Liver (tissue), 9 donors: ENCODE measurements at regions not wholly inside any gene's neighbourhood (a gene's known extent, or its start where the extent isn't known, plus 50 kb on each side); places are given as distances from the start of the nearest gene placed in this dataset. TPM values are rescaled to one million over a fixed set of nuclear protein-coding genes. Genes with fewer than 3 reads are reported as not detected.

Experiments used
- DNase-seq: peaks from one replicate; pipeline ENCODE4 v3.0.0-alpha.2; 2017; ENCODE audit warnings: low spot score
- H3K27ac ChIP-seq, 2 donors: one replicate each; pipeline ENCODE4 v1.7.0; 2013; ENCODE audit warnings: inconsistent platforms in 2 of 2, low read length in 2 of 2, control low read depth in 1 of 2, low read depth in 1 of 2, mild to moderate bottlenecking in 1 of 2
- H3K27me3 ChIP-seq, 4 donors: one replicate each; pipeline versions ENCODE4 v1.6.1 to v1.7.0; 2013; ENCODE audit warnings: low read length in 3 of 4, inconsistent platforms in 1 of 4, mild to moderate bottlenecking in 1 of 4, moderate library complexity in 1 of 4; ENCODE audit not compliant: control insufficient read depth in 4 of 4, insufficient read depth in 4 of 4
- H3K36me3 ChIP-seq, 4 donors: one replicate each; pipeline versions ENCODE4 v1.6.1 to v1.7.0; 2013; ENCODE audit warnings: low read length in 3 of 4, mild to moderate bottlenecking in 3 of 4, low read depth in 1 of 4, moderate library complexity in 1 of 4; ENCODE audit not compliant: control insufficient read depth in 4 of 4, insufficient read depth in 3 of 4
- H3K4me1 ChIP-seq, 4 donors: one replicate each; pipeline versions ENCODE4 v1.6.1 to v1.7.0; 2013; ENCODE audit warnings: low read length in 3 of 4, mild to moderate bottlenecking in 3 of 4, moderate library complexity in 1 of 4; ENCODE audit not compliant: control insufficient read depth in 4 of 4, insufficient read depth in 4 of 4
- H3K4me3 ChIP-seq, 3 donors: one replicate each; pipeline versions ENCODE4 v1.6.1 to v1.7.0; 2013; ENCODE audit warnings: low read length in 3 of 3, control low read depth in 1 of 3, low read depth in 1 of 3, mild to moderate bottlenecking in 1 of 3
- H3K9ac ChIP-seq, 2 donors: one replicate each; pipeline ENCODE4 v1.7.0; 2013; ENCODE audit warnings: low read length in 2 of 2, mild to moderate bottlenecking in 2 of 2, moderate library complexity in 2 of 2, control low read depth in 1 of 2, low read depth in 1 of 2
- H3K9me3 ChIP-seq, 4 donors: one replicate each; pipeline versions ENCODE4 v1.6.1 to v1.7.0; 2013; ENCODE audit warnings: low read length in 3 of 4; ENCODE audit not compliant: control insufficient read depth in 4 of 4
- CTCF ChIP-seq: fragments of 150-350 bp; IDR thresholded peaks from 2 replicates; pipeline ENCODE4 v1.5.1; 2017; ENCODE audit warnings: improper control_type of control experiment, low read depth, low read length; ENCODE audit not compliant: missing input control
- EGR1 ChIP-seq, 2 donors: IDR thresholded peaks; 2 replicates each; pipeline ENCODE4 v1.6.1; 2016 to 2018; ENCODE audit warnings: antibody characterized with exemption in 2 of 2, low read depth in 2 of 2
- FOXA1 ChIP-seq: IDR thresholded peaks from 2 replicates; pipeline ENCODE4 v1.6.1; 2016; ENCODE audit warnings: antibody characterized with exemption
- FOXA2 ChIP-seq: IDR thresholded peaks from 2 replicates; pipeline ENCODE4 v1.6.1; 2016; ENCODE audit warnings: antibody characterized with exemption
- GABPA ChIP-seq, 2 donors: IDR thresholded peaks in 1 of 2; conservative IDR thresholded peaks in 1 of 2; 2 replicates each; pipeline ENCODE4 v1.6.1; 2016; ENCODE audit warnings: antibody characterized with exemption in 2 of 2, mild to moderate bottlenecking in 1 of 2, moderate library complexity in 1 of 2
- HNF4A ChIP-seq, 2 donors: conservative IDR thresholded peaks; 2 replicates each; pipeline ENCODE4 v1.6.1; 2016; ENCODE audit warnings: antibody characterized with exemption in 2 of 2, mild to moderate bottlenecking in 2 of 2
- HNF4G ChIP-seq: IDR thresholded peaks from 2 replicates; pipeline ENCODE4 v1.6.1; 2016; ENCODE audit warnings: antibody characterized with exemption
- JUND ChIP-seq, 2 donors: IDR thresholded peaks; 2 replicates each; pipeline ENCODE4 v1.6.1; 2016; ENCODE audit warnings: antibody characterized with exemption in 2 of 2
- MAX ChIP-seq: IDR thresholded peaks from 2 replicates; pipeline ENCODE4 v1.6.1; 2016; ENCODE audit warnings: antibody characterized with exemption
- NR2F2 ChIP-seq: IDR thresholded peaks from 2 replicates; pipeline ENCODE4 v1.6.1; 2016; ENCODE audit warnings: antibody characterized with exemption
- RAD21 ChIP-seq, 2 donors: IDR thresholded peaks; 2 replicates each; pipeline ENCODE4 v1.6.1; 2016; ENCODE audit warnings: antibody characterized with exemption in 2 of 2, mild to moderate bottlenecking in 2 of 2
- RXRA ChIP-seq, 2 donors: IDR thresholded peaks; 2 replicates each; pipeline ENCODE4 v1.6.1; 2017 to 2018; ENCODE audit warnings: antibody characterized with exemption in 2 of 2, mild to moderate bottlenecking in 1 of 2
- SP1 ChIP-seq: IDR thresholded peaks from 2 replicates; pipeline ENCODE4 v1.6.1; 2018; ENCODE audit warnings: antibody characterized with exemption, mild to moderate bottlenecking
- TAF1 ChIP-seq: conservative IDR thresholded peaks from 2 replicates; pipeline ENCODE4 v1.6.1; 2016; ENCODE audit warnings: antibody characterized with exemption, mild to moderate bottlenecking
- YY1 ChIP-seq: IDR thresholded peaks from 2 replicates; pipeline ENCODE4 v1.6.1; 2016; ENCODE audit warnings: antibody characterized with exemption, mild to moderate bottlenecking
- WGBS: extraction: QIAGEN DNeasy Blood & Tissue Kit; methylation state at CpG from one replicate; pipeline ENCODE4 v1.1.7; 2013; 5-methylcytosine and 5-hydroxymethylcytosine counted together
- small RNA-seq: library from RNA; depleted of rRNA; stranded (forward); fragments of <200 nt; gene quantifications from one replicate; pipeline ENCODE3, GENCODE V24; 2014
- TF ChIP-seq, protein P1 (sequence below): IDR thresholded peaks from 2 replicates; pipeline ENCODE4 v1.6.1; 2016; ENCODE audit warnings: antibody characterized with exemption
- TF ChIP-seq, protein P2 (sequence below): IDR thresholded peaks from 2 replicates; pipeline ENCODE4 v1.6.1; 2016; ENCODE audit warnings: antibody characterized with exemption
- TF ChIP-seq, protein P3 (sequence below): IDR thresholded peaks from 2 replicates; pipeline ENCODE4 v1.6.1; 2016; ENCODE audit warnings: antibody characterized with exemption, mild to moderate bottlenecking
- donor health status: healthy.
- donor health status: healthy.
- donor health status: healthy.
- donor health status: healthy.
- donor health status: healthy.

DNA sequence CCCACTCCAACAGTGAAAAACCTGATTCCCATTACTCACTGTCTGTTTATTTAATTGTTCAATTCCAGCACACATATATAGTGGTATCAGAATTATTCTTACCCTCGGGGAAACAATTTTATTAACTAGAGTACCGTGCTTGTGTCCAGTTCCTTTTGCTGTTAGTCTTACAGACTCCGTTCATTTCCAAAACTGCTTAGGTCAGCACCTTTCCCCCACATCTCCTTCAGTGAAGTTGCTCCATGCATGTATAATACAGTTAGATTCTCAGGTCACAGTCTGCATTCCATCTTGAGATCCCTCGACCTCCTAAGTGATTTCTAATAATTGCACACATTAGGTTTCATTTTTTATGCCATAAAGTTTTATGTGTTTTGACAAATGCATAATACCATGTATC lies 56.3 kb upstream of the ZNF521 start:
- DNase-seq = no peak
- no peaks in the 10 kb centered on the region for H3K36me3 ChIP-seq
- no peak overlapping the region for H3K27ac ChIP-seq
- 70% methylated on average over 4 of the region's 4 CpGs for WGBS
- no peaks in the 10 kb centered on the region for H3K4me1 ChIP-seq
- no peak overlapping the region for H3K4me3 ChIP-seq
- no peak overlapping the region for H3K9ac ChIP-seq
- no peaks in the 10 kb centered on the region for H3K27me3 ChIP-seq
- H3K9me3 ChIP-seq = no peaks in the 10 kb centered on the region
- TF ChIP-seq HNF4G (no peak), NR2F2 (no peak), TAF1 (no peak), MAX (no peak), RAD21 (IDR thresholded peaks at IDR 0.05) (no peak), CTCF (no peak), JUND (IDR thresholded peaks at IDR 0.05) (no peak), YY1 (no peak), HNF4A (conservative IDR thresholded peaks at IDR 0.05) (no peak), GABPA (IDR thresholded peaks at IDR 0.05 in 1 of 2, conservative IDR thresholded peaks at IDR 0.05 in 1 of 2) (no peak), FOXA2 (no peak), FOXA1 (no peak), EGR1 (IDR thresholded peaks at IDR 0.05; ENCODE audit: low read depth in 2 of 2) (no peak), RXRA (IDR thresholded peaks at IDR 0.05) (no peak), SP1 (no peak)
- TF ChIP-seq, protein P1, sequence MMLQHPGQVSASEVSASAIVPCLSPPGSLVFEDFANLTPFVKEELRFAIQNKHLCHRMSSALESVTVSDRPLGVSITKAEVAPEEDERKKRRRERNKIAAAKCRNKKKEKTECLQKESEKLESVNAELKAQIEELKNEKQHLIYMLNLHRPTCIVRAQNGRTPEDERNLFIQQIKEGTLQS = no peak
- TF ChIP-seq, protein P2, sequence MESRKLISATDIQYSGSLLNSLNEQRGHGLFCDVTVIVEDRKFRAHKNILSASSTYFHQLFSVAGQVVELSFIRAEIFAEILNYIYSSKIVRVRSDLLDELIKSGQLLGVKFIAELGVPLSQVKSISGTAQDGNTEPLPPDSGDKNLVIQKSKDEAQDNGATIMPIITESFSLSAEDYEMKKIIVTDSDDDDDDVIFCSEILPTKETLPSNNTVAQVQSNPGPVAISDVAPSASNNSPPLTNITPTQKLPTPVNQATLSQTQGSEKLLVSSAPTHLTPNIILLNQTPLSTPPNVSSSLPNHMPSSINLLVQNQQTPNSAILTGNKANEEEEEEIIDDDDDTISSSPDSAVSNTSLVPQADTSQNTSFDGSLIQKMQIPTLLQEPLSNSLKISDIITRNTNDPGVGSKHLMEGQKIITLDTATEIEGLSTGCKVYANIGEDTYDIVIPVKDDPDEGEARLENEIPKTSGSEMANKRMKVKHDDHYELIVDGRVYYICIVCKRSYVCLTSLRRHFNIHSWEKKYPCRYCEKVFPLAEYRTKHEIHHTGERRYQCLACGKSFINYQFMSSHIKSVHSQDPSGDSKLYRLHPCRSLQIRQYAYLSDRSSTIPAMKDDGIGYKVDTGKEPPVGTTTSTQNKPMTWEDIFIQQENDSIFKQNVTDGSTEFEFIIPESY = no peak
- TF ChIP-seq, protein P3, sequence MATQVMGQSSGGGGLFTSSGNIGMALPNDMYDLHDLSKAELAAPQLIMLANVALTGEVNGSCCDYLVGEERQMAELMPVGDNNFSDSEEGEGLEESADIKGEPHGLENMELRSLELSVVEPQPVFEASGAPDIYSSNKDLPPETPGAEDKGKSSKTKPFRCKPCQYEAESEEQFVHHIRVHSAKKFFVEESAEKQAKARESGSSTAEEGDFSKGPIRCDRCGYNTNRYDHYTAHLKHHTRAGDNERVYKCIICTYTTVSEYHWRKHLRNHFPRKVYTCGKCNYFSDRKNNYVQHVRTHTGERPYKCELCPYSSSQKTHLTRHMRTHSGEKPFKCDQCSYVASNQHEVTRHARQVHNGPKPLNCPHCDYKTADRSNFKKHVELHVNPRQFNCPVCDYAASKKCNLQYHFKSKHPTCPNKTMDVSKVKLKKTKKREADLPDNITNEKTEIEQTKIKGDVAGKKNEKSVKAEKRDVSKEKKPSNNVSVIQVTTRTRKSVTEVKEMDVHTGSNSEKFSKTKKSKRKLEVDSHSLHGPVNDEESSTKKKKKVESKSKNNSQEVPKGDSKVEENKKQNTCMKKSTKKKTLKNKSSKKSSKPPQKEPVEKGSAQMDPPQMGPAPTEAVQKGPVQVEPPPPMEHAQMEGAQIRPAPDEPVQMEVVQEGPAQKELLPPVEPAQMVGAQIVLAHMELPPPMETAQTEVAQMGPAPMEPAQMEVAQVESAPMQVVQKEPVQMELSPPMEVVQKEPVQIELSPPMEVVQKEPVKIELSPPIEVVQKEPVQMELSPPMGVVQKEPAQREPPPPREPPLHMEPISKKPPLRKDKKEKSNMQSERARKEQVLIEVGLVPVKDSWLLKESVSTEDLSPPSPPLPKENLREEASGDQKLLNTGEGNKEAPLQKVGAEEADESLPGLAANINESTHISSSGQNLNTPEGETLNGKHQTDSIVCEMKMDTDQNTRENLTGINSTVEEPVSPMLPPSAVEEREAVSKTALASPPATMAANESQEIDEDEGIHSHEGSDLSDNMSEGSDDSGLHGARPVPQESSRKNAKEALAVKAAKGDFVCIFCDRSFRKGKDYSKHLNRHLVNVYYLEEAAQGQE = no peak

Small RNAs in the stretch of these regions (small RNA-seq; reads per million reads assigned to genes)
- not detected for gene AC027229.1
- not detected for gene RN7SL97P
